ENCODE measurements at regions not wholly inside any gene's neighbourhood (a gene's known extent, or its start where the extent isn't known, plus 50 kb on each side); places are given as distances from the start of the nearest gene placed in this dataset.

- H3K9me3 ChIP-seq (ENCODE audit: control insufficient read depth, low read depth, low read length): no peaks in the 10 kb centered on the region
- H3K27ac ChIP-seq (ENCODE audit: control insufficient read depth, insufficient read depth, low read length): no peak overlapping the region
- H3K4me1 ChIP-seq (ENCODE audit: control insufficient read depth, extremely low read depth, insufficient read depth, low read length): no peaks in the 10 kb centered on the region
- dilution Hi-C loops (cut with MboI; ENCODE audit: extremely low pct_ligation_motif_present, low sequenced_read_pairs): no loop called here
- FAIRE-seq: no peak
- no peak for DNase-seq (ENCODE audit: low read depth, low spot score)
- no peak overlapping the region for H2AFZ ChIP-seq (ENCODE audit: control insufficient read depth, low read length)
- H3K9me1 ChIP-seq (ENCODE audit: control insufficient read depth, extremely low read depth, insufficient read depth, low read length): no peaks in the 10 kb centered on the region
- H4K20me1 ChIP-seq (ENCODE audit: control insufficient read depth, extremely low read depth, insufficient read depth, low read length): no peaks in the 10 kb centered on the region
- H3K36me3 ChIP-seq (ENCODE audit: control insufficient read depth in 2 of 2, extremely low read depth in 1 of 2, insufficient read depth in 2 of 2, low read length in 2 of 2): no peaks in the 10 kb centered on the region
- peaks cover 6% of the 10 kb centered on the region for H3K27me3 ChIP-seq (ENCODE audit: control insufficient read depth, extremely low read depth, insufficient read depth, low read length)
- no peak overlapping the region for H3K9ac ChIP-seq (ENCODE audit: control insufficient read depth, extremely low read depth, insufficient read depth, low read length)
- TF ChIP-seq CTCF (optimal IDR thresholded peaks at IDR 0.05 in 1 of 3, IDR thresholded peaks at IDR 0.05 in 1 of 3, conservative IDR thresholded peaks at IDR 0.05 in 1 of 3; ENCODE audit: extremely low read depth in 1 of 3, insufficient read depth in 2 of 3, low read length in 3 of 3) (no peak), EZH2 (IDR thresholded peaks at IDR 0.05; ENCODE audit: low read length) (no peak)
- no peak overlapping the region for H3K4me2 ChIP-seq (ENCODE audit: control insufficient read depth, extremely low read depth, insufficient read depth, low read depth, low read length)
- H3K79me2 ChIP-seq (ENCODE audit: control insufficient read depth, insufficient read depth, low read length): no peaks in the 10 kb centered on the region
- no peak overlapping the region for H3K4me3 ChIP-seq (ENCODE audit: control insufficient read depth in 2 of 3, extremely low read depth in 1 of 3, insufficient read depth in 2 of 3, low read depth in 1 of 3, low read length in 3 of 3)
Observed at GRCh38 chr16:86304868-86305267, 205.5 kb upstream of the FOXF1 start.

GRCh38 chr16:86305440-86305839, 204.9 kb upstream of the FOXF1 start:
- no peaks in the 10 kb centered on the region for H3K9me3 ChIP-seq (ENCODE audit: control insufficient read depth, low read depth, low read length)
- H3K27ac ChIP-seq (ENCODE audit: control insufficient read depth, insufficient read depth, low read length): no peak overlapping the region
- H2AFZ ChIP-seq (ENCODE audit: control insufficient read depth, low read length): no peak overlapping the region
- no peaks in the 10 kb centered on the region for H4K20me1 ChIP-seq (ENCODE audit: control insufficient read depth, extremely low read depth, insufficient read depth, low read length)
- dilution Hi-C loops (cut with MboI; ENCODE audit: extremely low pct_ligation_motif_present, low sequenced_read_pairs): no loop called here
- H3K4me2 ChIP-seq (ENCODE audit: control insufficient read depth, extremely low read depth, insufficient read depth, low read depth, low read length): no peak overlapping the region
- no peak overlapping the region for H3K9ac ChIP-seq (ENCODE audit: control insufficient read depth, extremely low read depth, insufficient read depth, low read length)
- DNase-seq (ENCODE audit: low read depth, low spot score) (no peak), FAIRE-seq (no peak)
- TF ChIP-seq CTCF (optimal IDR thresholded peaks at IDR 0.05 in 1 of 3, IDR thresholded peaks at IDR 0.05 in 1 of 3, conservative IDR thresholded peaks at IDR 0.05 in 1 of 3; ENCODE audit: extremely low read depth in 1 of 3, insufficient read depth in 2 of 3, low read length in 3 of 3): no peak
- no peak for TF ChIP-seq EZH2 (IDR thresholded peaks at IDR 0.05; ENCODE audit: low read length)
- no peaks in the 10 kb centered on the region for H3K36me3 ChIP-seq (ENCODE audit: control insufficient read depth in 2 of 2, extremely low read depth in 1 of 2, insufficient read depth in 2 of 2, low read length in 2 of 2)
- no peak overlapping the region for H3K4me3 ChIP-seq (ENCODE audit: control insufficient read depth in 2 of 3, extremely low read depth in 1 of 3, insufficient read depth in 2 of 3, low read depth in 1 of 3, low read length in 3 of 3)
- H3K79me2 ChIP-seq (ENCODE audit: control insufficient read depth, insufficient read depth, low read length): no peaks in the 10 kb centered on the region
- no peaks in the 10 kb centered on the region for H3K9me1 ChIP-seq (ENCODE audit: control insufficient read depth, extremely low read depth, insufficient read depth, low read length)
- H3K27me3 ChIP-seq (ENCODE audit: control insufficient read depth, extremely low read depth, insufficient read depth, low read length): peaks cover 6% of the 10 kb centered on the region
- H3K4me1 ChIP-seq (ENCODE audit: control insufficient read depth, extremely low read depth, insufficient read depth, low read length): no peaks in the 10 kb centered on the region

All from keratinocyte (primary cell).